Colonic mucosa (tissue), 4 donors: ENCODE measurements at regions not wholly inside any gene's neighbourhood (a gene's known extent, or its start where the extent isn't known, plus 50 kb on each side); places are given as distances from the start of the nearest gene placed in this dataset.

Experiments used
- DNase-seq: peaks from one replicate; pipeline ENCODE4 v3.0.0-alpha.2; 2020
- H3K27ac ChIP-seq: fragments of 200-600 bp; one replicate; pipeline ENCODE4 v1.8.0; 2021
- H3K27me3 ChIP-seq: fragments of 200-600 bp; one replicate; pipeline ENCODE4 v1.8.0; 2021
- H3K36me3 ChIP-seq: fragments of 200-600 bp; one replicate; pipeline ENCODE4 v1.8.0; 2021
- H3K4me1 ChIP-seq: fragments of 200-600 bp; one replicate; pipeline ENCODE4 v1.8.0; 2021; ENCODE audit warnings: mild to moderate bottlenecking
- H3K4me3 ChIP-seq: fragments of 200-600 bp; one replicate; pipeline ENCODE4 v1.8.0; 2021
- H3K9ac ChIP-seq, 2 donors: one replicate each; pipeline ENCODE4 v1.7.0; 2013; ENCODE audit warnings: control low read depth in 2 of 2, low read depth in 2 of 2, low read length in 2 of 2
- H3K9me3 ChIP-seq: fragments of 200-600 bp; one replicate; pipeline ENCODE4 v1.8.0; 2021
- intact Hi-C: fragments of 100-400 bp; cut with DNase I; formaldehyde crosslinking; loops from one replicate; pipeline ENCODE4 v1.14.1; 2022
- TF ChIP-seq, protein P1 (sequence below): fragments of 200-600 bp; IDR thresholded peaks from one replicate; pipeline ENCODE4 v1.8.0; 2022; ENCODE audit warnings: antibody characterized with exemption, mild to moderate bottlenecking
- donor health status: healthy.
- donor health status: DM: no; HTN: no; CAD: no.
- donor health status: DM: no; HTN: no; CAD: no.

DNA sequence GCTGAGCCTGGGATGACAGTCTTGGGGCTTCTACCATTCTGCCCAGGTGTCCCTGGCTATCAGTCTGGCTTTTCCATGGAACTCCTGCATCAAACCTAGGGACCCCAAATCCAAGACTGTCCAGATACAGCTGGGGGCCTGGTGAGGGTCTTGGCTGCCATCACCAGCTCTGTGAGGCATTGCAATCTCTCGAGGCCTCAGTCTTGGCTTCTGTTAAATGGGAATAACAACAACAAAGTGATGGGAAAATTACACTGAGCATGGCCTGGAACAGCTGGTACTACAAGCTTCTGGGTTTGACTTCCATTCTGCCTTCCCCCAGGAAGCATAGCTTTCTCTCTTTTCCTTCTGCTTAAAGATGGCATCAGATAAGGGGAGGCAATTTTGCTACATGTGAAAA, 50.0 kb upstream of the LCTL start:
- Histone ChIP-seq H3K9ac (no peak overlapping the region), H3K4me1 (peaks cover 15% of the 10 kb centered on the region), H3K9me3 (no peaks in the 10 kb centered on the region), H3K27ac (no peak overlapping the region), H3K4me3 (no peak overlapping the region), H3K36me3 (no peaks in the 10 kb centered on the region), H3K27me3 (no peaks in the 10 kb centered on the region)
- DNase-seq = no peak
- TF ChIP-seq, protein P1, sequence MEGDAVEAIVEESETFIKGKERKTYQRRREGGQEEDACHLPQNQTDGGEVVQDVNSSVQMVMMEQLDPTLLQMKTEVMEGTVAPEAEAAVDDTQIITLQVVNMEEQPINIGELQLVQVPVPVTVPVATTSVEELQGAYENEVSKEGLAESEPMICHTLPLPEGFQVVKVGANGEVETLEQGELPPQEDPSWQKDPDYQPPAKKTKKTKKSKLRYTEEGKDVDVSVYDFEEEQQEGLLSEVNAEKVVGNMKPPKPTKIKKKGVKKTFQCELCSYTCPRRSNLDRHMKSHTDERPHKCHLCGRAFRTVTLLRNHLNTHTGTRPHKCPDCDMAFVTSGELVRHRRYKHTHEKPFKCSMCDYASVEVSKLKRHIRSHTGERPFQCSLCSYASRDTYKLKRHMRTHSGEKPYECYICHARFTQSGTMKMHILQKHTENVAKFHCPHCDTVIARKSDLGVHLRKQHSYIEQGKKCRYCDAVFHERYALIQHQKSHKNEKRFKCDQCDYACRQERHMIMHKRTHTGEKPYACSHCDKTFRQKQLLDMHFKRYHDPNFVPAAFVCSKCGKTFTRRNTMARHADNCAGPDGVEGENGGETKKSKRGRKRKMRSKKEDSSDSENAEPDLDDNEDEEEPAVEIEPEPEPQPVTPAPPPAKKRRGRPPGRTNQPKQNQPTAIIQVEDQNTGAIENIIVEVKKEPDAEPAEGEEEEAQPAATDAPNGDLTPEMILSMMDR = no peak
- intact Hi-C loops = no loop called here

DNA sequence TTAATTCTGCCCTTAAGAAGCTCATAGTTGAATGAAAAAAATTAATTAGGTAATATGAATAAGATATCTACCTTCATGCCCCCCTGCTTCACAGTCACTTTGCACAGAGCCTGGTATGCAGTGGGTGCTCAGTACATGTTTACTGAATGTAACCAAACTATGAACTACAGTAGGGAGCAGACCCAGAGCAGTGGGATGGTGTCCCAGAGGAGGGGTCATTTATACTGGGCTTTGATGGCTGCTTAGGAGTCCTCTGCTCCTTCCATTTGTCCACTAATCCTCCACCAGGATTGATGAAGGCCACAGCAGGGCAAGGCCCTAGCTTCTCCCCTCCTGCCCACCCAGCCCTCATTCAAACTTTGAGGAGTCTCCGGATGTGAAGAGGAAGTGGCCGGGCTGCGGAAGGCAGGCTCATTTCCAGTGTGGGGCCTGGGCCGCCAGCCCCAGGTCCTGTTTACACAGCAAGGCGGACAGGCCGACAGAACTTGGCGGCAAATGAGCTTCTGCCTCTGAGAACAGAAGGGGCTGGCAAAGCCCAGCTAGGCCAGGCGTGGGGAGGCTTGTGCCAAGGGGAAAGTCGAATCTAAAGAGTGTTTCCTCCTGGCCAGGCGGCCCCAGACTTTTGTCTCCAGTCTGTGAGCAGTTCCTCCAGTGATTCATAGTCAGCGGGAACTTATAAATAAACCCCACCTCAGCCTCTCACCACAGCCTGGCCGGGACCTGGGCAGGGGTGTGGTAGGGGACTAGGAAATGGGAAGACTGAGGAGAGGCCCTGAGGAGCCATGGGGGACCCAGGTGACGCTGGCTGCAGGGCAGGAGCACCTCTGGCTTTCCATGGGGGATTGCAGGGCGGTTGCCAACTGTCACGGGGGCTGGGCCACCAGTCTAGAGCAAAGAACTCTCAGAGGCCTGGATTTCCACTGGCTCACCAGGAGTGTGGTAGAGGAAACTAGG, 51.6 kb upstream of the LCTL start:
- Histone ChIP-seq H3K4me3 (no peak overlapping the region), H3K9me3 (no peaks in the 10 kb centered on the region), H3K9ac (peak overlapping the region in 1 of 2 donors; percentile 23), H3K4me1 (peaks cover 23% of the 10 kb centered on the region), H3K27me3 (no peaks in the 10 kb centered on the region), H3K27ac (peak overlapping the region; percentile 87), H3K36me3 (no peaks in the 10 kb centered on the region)
- TF ChIP-seq, protein P1 = no peak
- DNase-seq = peak; percentile 76
- intact Hi-C loops = no loop called here

DNA sequence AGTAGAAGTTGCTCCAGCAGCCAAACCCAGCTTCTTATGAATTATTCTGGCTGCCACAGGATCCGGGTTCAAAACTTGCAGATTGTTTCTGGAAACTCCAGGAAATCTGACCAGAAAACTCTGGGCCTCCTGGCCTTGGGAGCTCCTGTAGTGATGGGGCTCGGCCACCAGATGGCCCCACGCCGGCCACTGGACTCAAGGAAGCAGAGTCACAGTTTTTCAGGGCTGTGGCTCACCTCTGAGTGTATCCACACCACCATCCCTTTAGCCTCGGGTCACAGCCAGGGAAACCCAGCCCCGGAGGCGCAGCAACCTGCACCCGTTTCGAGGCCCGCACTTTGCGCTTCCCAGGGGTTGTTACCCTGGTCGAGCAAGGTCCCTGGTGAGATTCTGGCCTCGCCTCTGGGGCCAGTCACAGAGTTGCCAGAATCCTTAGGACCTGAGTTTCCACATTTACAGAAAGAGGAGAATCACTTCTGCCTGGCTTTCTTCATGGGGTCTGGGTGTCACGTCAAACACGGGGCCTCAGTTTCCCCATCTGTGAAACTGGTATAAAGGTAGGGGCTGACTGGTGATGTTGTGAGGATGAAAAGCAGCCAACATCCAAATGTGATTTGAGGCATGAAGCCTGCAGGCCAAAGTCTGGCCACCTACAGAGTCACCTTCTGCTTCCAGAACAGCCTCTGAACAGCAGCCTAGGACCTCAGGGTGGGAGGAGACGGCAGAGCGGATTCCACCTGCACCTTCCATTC, 53.5 kb upstream of the LCTL start:
- H3K27ac ChIP-seq = peak overlapping the region; percentile 47
- TF ChIP-seq, protein P1 = peak; percentile 86
- H3K9me3 ChIP-seq = no peaks in the 10 kb centered on the region
- no peaks in the 10 kb centered on the region for H3K36me3 ChIP-seq
- DNase-seq = peak; percentile 85
- H3K9ac ChIP-seq = peak overlapping the region in 1 of 2 donors; percentile 32
- peaks cover 23% of the 10 kb centered on the region for H3K4me1 ChIP-seq
- intact Hi-C loops = no loop called here
- no peaks in the 10 kb centered on the region for H3K27me3 ChIP-seq
- H3K4me3 ChIP-seq = no peak overlapping the region

DNA sequence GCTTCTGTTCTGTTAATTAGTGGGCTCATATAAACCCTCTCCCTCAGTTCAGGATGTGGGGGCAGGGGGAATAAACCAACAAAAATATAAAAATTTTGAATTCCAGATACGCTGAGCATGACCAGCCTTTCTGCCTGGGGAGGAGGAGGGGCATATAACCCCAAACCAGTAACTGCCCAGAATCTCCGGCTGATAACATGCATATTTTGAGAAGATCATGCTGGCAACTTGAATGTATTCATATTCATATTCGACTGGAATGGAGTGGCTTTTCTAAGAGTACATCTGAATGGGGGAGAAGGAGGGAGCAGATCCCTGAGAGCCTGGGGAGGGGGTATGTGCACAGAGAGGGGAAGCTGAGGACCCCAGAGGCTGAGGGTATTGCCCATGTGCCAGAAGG, 54.5 kb upstream of the LCTL start:
- H3K9ac ChIP-seq = no peak overlapping the region
- intact Hi-C loops = loop anchor here (2.0 kb wide), 1 partner anchor 78 kb away; no protein-coding TSS in a partner anchor
- TF ChIP-seq, protein P1 = no peak
- peaks cover 23% of the 10 kb centered on the region for H3K4me1 ChIP-seq
- H3K27ac ChIP-seq = no peak overlapping the region
- H3K27me3 ChIP-seq = no peaks in the 10 kb centered on the region
- DNase-seq = no peak
- no peaks in the 10 kb centered on the region for H3K36me3 ChIP-seq
- no peaks in the 10 kb centered on the region for H3K9me3 ChIP-seq
- no peak overlapping the region for H3K4me3 ChIP-seq

DNA sequence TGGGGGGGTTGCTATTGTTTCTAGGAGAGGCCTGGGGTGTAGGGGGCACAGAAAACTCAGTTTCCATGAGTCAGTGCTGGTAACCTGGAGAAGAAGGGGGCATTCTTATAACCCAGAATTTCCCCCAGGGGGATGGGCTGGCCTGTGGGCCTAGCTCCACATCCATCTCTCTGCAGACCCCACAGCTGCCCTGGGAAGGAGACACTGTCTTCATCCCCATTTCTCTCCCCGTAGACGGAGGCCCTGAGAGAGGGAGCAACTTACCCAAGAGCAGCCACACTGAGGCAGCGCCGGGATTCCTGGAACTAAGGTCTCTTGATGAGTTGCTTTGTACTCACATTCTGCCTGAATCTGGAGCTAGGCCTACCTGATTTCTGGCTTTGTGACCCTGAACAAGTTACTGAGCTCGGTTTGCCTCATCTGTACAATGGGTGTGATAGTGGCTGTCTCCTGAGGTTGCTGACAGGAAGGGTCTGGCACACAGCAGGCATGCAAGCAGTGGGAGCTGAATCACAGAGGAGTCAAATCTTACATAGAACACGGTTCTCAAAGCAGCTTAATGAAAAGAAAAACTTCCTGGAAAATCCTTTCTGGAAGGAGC, 55.0 kb upstream of the LCTL start:
- no peak overlapping the region for H3K9ac ChIP-seq
- no peak overlapping the region for H3K27ac ChIP-seq
- H3K4me3 ChIP-seq = no peak overlapping the region
- H3K9me3 ChIP-seq = no peaks in the 10 kb centered on the region
- H3K36me3 ChIP-seq = no peaks in the 10 kb centered on the region
- intact Hi-C loops = loop anchor here (2.0 kb wide), 1 partner anchor 78 kb away; no protein-coding TSS in a partner anchor
- TF ChIP-seq, protein P1 = no peak
- H3K27me3 ChIP-seq = no peaks in the 10 kb centered on the region
- DNase-seq = no peak
- peaks cover 23% of the 10 kb centered on the region for H3K4me1 ChIP-seq
